PC-9 (cell line): ENCODE measurements at regions not wholly inside any gene's neighbourhood (a gene's known extent, or its start where the extent isn't known, plus 50 kb on each side); places are given as distances from the start of the nearest gene placed in this dataset.
"Not testable (repeated sequence)": the region's sequence is repeated elsewhere in the genome, so short reads cannot be mapped to it uniquely, and the experiment has no call there.

Experiments
- BruUV-seq: library from RNA; stranded (reverse); fragments of 400-500 nt; replicated peaks from 2 replicates; lab custom pipeline; 2021; lab: Mats Ljungman, UMichigan
- CTCF ChIA-PET: fragments of 300-600 bp; sonication (Branson Sonifier 250); formaldehyde crosslinking; loops from one replicate; lab custom pipeline; 2022; ENCODE audit warnings: antibody characterized with exemption; lab: Charles Lee
- POLR2A ChIA-PET: fragments of 300-600 bp; sonication (Branson Sonifier 250); formaldehyde crosslinking; loops from one replicate; lab custom pipeline; 2022; ENCODE audit warnings: antibody characterized with exemption; ENCODE audit not compliant: unreplicated experiment; lab: Charles Lee
- DNase-seq, 2 experiments: peaks; one replicate each; pipeline versions ENCODE4 v3.0.0 to v3.0.0-alpha.2; 2015 to 2022; ENCODE audit warnings: mixed read lengths in 1 of 2
- H2AFZ ChIP-seq: fragments of 200-600 bp; sonication (generic); 2 replicates; pipeline ENCODE4 v1.8.1; 2017; ENCODE audit warnings: antibody characterized with exemption
- H3F3A ChIP-seq: fragments of 200-600 bp; sonication (generic); 2 replicates; pipeline ENCODE4 v1.8.1; 2017; ENCODE audit warnings: antibody characterized with exemption, mild to moderate bottlenecking, low read depth; ENCODE audit not compliant: insufficient read depth
- H3K27ac ChIP-seq: fragments of 200-600 bp; sonication (generic); 2 replicates; pipeline ENCODE4 v1.6.1; 2016; ENCODE audit warnings: mixed run types
- H3K27me3 ChIP-seq: fragments of 200-600 bp; sonication (generic); 2 replicates; pipeline ENCODE4 v1.6.1; 2016; ENCODE audit warnings: low read depth, mixed run types; ENCODE audit not compliant: insufficient read depth
- H3K36me3 ChIP-seq: fragments of 200-600 bp; sonication (generic); 2 replicates; pipeline ENCODE4 v1.6.1; 2016; ENCODE audit warnings: low read depth, mixed run types
- H3K4me1 ChIP-seq: fragments of 200-600 bp; sonication (generic); replicated peaks from 2 replicates; pipeline ENCODE4 v1.6.1; 2016; ENCODE audit warnings: mixed run types; ENCODE audit not compliant: insufficient read depth
- H3K4me2 ChIP-seq: fragments of 200-600 bp; sonication (generic); 2 replicates; pipeline ENCODE4 v1.6.1; 2017; ENCODE audit warnings: mixed run types
- H3K4me3 ChIP-seq: fragments of 200-600 bp; sonication (generic); 2 replicates; pipeline ENCODE4 v1.6.1; 2016; ENCODE audit warnings: mixed run types
- H3K79me2 ChIP-seq: fragments of 200-600 bp; sonication (generic); 2 replicates; pipeline ENCODE4 v1.6.1; 2017; ENCODE audit warnings: low read depth, mixed run types
- H3K9me2 ChIP-seq: fragments of 200-600 bp; sonication (generic); 2 replicates; pipeline ENCODE4 v1.8.1; 2017; ENCODE audit warnings: mild to moderate bottlenecking; ENCODE audit not compliant: insufficient read depth
- H3K9me3 ChIP-seq: fragments of 200-600 bp; sonication (generic); 2 replicates; pipeline ENCODE4 v1.8.1; 2016; ENCODE audit warnings: low read depth; ENCODE audit not compliant: insufficient read depth
- H4K20me1 ChIP-seq: fragments of 200-600 bp; sonication (generic); 2 replicates; pipeline ENCODE4 v1.8.1; 2017; ENCODE audit not compliant: insufficient read depth
- EZH2 ChIP-seq: fragments of 200-600 bp; sonication (generic); IDR thresholded peaks from 2 replicates; pipeline ENCODE4 v1.8.0; 2017; ENCODE audit warnings: antibody characterized with exemption, low read depth
- intact Hi-C: fragments of 100-400 bp; cut with micrococcal nuclease; formaldehyde crosslinking; loops from one replicate; pipeline ENCODE4 v1.10.0; 2022; ENCODE audit not compliant: unreplicated experiment
- TF ChIP-seq, protein P1 (sequence below): fragments of 200-600 bp; sonication (generic); conservative IDR thresholded peaks from 2 replicates; pipeline ENCODE4 v1.6.1; 2017; ENCODE audit warnings: mixed run types, antibody characterized with exemption, mild to moderate bottlenecking, moderate library complexity

DNA sequence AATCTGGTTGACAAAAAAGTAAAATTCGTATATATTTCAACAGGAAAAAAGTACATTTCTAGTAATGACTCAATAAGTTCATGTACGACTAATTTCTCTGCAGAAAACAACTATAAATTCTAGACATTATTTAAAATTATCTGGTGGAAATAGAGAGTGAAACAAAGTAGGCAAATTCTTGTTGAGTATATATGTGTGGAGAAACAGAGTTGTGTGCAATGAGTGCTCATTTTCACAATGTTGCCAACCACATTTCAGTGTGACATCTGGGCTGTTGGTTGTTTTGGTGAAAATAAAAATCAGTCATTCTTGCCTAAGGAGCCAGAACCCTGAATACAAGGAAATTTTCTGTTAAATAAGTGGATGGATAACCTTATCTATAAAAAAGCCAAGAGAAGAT lies 372.0 kb upstream of the NDST4 start:
- ChIA-PET CTCF (no interaction called here), POLR2A (no interaction called here)
- H4K20me1 ChIP-seq: no peaks in the 10 kb centered on the region
- no peaks in the 10 kb centered on the region for H3K27me3 ChIP-seq
- no peaks in the 10 kb centered on the region for H3K9me3 ChIP-seq
- no peak for DNase-seq
- H2AFZ ChIP-seq: no peak overlapping the region
- no peak for TF ChIP-seq EZH2
- TF ChIP-seq, protein P1, sequence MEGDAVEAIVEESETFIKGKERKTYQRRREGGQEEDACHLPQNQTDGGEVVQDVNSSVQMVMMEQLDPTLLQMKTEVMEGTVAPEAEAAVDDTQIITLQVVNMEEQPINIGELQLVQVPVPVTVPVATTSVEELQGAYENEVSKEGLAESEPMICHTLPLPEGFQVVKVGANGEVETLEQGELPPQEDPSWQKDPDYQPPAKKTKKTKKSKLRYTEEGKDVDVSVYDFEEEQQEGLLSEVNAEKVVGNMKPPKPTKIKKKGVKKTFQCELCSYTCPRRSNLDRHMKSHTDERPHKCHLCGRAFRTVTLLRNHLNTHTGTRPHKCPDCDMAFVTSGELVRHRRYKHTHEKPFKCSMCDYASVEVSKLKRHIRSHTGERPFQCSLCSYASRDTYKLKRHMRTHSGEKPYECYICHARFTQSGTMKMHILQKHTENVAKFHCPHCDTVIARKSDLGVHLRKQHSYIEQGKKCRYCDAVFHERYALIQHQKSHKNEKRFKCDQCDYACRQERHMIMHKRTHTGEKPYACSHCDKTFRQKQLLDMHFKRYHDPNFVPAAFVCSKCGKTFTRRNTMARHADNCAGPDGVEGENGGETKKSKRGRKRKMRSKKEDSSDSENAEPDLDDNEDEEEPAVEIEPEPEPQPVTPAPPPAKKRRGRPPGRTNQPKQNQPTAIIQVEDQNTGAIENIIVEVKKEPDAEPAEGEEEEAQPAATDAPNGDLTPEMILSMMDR: no peak
- H3K27ac ChIP-seq: no peak overlapping the region
- intact Hi-C loops: no loop called here
- no peak overlapping the region for H3K4me3 ChIP-seq
- H3K9me2 ChIP-seq: no peaks in the 10 kb centered on the region
- H3K4me1 ChIP-seq: no peaks in the 10 kb centered on the region
- H3K36me3 ChIP-seq: no peaks in the 10 kb centered on the region
- no peak overlapping the region for H3K4me2 ChIP-seq
- no peaks in the 10 kb centered on the region for H3F3A ChIP-seq
- H3K79me2 ChIP-seq: no peaks in the 10 kb centered on the region
- no TSS peak for BruUV-seq

DNA sequence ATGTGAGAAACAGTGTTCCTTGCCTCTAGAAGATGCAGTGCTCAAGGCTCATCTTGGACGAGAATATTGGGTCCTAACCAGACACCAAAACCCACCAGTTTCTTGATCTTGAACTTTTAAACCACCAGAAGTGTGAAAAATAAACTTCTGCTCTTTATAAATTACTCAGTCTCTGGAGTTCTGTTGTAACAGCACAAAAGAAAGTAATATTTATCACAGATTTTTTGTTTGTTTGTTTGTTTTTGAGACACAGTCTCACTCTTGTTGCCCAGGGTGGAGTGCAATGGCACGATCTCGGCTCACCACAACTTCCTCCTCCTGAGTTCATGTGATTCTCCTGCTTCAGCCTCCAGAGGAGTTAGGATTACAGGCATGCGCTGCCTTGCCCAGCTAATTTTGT lies 371.1 kb upstream of the NDST4 start:
- TF ChIP-seq, protein P1: no peak
- TF ChIP-seq EZH2: no peak
- no peak overlapping the region for H2AFZ ChIP-seq
- H3K79me2 ChIP-seq: no peaks in the 10 kb centered on the region
- DNase-seq: no peak
- no peak overlapping the region for H3K4me3 ChIP-seq
- intact Hi-C loops: no loop called here
- no peak overlapping the region for H3K4me2 ChIP-seq
- no peaks in the 10 kb centered on the region for H4K20me1 ChIP-seq
- no peaks in the 10 kb centered on the region for H3K27me3 ChIP-seq
- H3K9me2 ChIP-seq: no peaks in the 10 kb centered on the region
- H3F3A ChIP-seq: no peaks in the 10 kb centered on the region
- no TSS peak for BruUV-seq
- POLR2A ChIA-PET: no interaction called here
- H3K4me1 ChIP-seq: no peaks in the 10 kb centered on the region
- no peak overlapping the region for H3K27ac ChIP-seq
- no peaks in the 10 kb centered on the region for H3K36me3 ChIP-seq
- CTCF ChIA-PET: no interaction called here
- H3K9me3 ChIP-seq: no peaks in the 10 kb centered on the region

DNA sequence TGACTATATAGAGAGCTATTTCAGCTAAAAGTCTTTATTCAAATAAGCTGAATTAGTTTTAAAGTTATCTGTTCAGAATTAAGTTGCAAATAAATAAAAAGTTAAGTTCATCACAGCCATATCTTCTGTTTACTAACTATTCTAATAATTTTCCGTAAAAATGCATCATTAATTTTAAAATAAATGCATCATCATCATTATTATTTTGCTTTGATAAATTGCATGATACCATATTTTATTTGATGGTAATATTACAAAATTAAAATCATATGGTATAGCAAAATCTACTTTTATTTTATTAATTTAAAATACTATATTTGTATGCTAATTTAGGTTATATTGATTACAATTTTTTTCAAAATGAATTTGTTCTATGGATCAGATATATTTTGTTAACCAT lies 357.3 kb upstream of the NDST4 start:
- no peak overlapping the region for H3K27ac ChIP-seq
- H3K27me3 ChIP-seq: no peaks in the 10 kb centered on the region
- no peaks in the 10 kb centered on the region for H3F3A ChIP-seq
- no peak overlapping the region for H3K4me3 ChIP-seq
- H3K4me2 ChIP-seq: no peak overlapping the region
- H3K9me3 ChIP-seq: no peaks in the 10 kb centered on the region
- no peak for DNase-seq
- ChIA-PET CTCF (no interaction called here), POLR2A (no interaction called here)
- H2AFZ ChIP-seq: no peak overlapping the region
- no peaks in the 10 kb centered on the region for H3K4me1 ChIP-seq
- H4K20me1 ChIP-seq: no peaks in the 10 kb centered on the region
- TF ChIP-seq, protein P1: no peak
- TF ChIP-seq EZH2: no peak
- intact Hi-C loops: no loop called here
- H3K79me2 ChIP-seq: no peaks in the 10 kb centered on the region
- no peaks in the 10 kb centered on the region for H3K9me2 ChIP-seq
- no peaks in the 10 kb centered on the region for H3K36me3 ChIP-seq
- BruUV-seq: no TSS peak

DNA sequence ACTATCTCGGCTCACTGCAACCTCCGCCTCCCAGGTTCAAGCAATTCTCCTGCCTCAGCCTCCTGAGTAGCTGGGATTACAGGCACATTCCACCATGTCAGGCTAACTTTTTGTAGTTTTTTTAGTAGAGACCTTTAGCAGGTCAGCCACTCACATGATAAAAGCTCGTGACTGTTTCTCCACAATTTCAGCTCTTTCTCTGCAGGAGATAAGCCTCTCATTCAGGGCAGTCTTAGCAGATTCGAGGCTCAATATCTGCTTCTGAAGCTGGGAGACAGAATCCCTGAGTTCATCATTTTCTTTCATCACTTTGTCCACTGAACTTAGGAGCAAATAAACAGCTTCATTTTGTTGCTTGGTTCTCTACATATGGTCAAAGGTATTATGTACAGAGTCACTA lies 345.9 kb upstream of the NDST4 start:
- H3F3A ChIP-seq, H3K27me3 ChIP-seq, CTCF ChIA-PET, H3K9me3 ChIP-seq, intact Hi-C loops, H3K79me2 ChIP-seq, POLR2A ChIA-PET, H3K4me2 ChIP-seq, H3K36me3 ChIP-seq, H3K27ac ChIP-seq, H4K20me1 ChIP-seq, H3K4me3 ChIP-seq, DNase-seq, H2AFZ ChIP-seq, BruUV-seq, H3K4me1 ChIP-seq, H3K9me2 ChIP-seq: not testable (repeated sequence)
